ENCODE measurements at regions not wholly inside any gene's neighbourhood (a gene's known extent, or its start where the extent isn't known, plus 50 kb on each side); places are given as distances from the start of the nearest gene placed in this dataset.

GRCh38 chr10:105949721-105950120, 1214.8 kb downstream of the SORCS1 start:
- Histone ChIP-seq H3K4me2 (ENCODE audit: insufficient read depth, low read length) (no peak overlapping the region), H3K9ac (replicated peaks; ENCODE audit: extremely low read depth, insufficient read depth, low read length) (no peak overlapping the region), H3K9me1 (replicated peaks; ENCODE audit: control insufficient read depth, extremely low read depth, insufficient read depth, low read length) (no peaks in the 10 kb centered on the region), H3K9me3 (replicated peaks; ENCODE audit: control insufficient read depth, insufficient read depth, low read length) (peaks cover 2% of the 10 kb centered on the region), H3K79me2 (ENCODE audit: control insufficient read depth, insufficient read depth, low read length) (no peaks in the 10 kb centered on the region), H2AFZ (ENCODE audit: low read depth, low read length) (no peak overlapping the region), H3K4me3 (replicated peaks in 1 of 3; ENCODE audit: insufficient read depth in 1 of 3, low read depth in 1 of 3, low read length in 3 of 3) (no peak overlapping the region), H3K27ac (ENCODE audit: insufficient read depth, low read depth, low read length) (no peak overlapping the region), H3K27me3 (ENCODE audit: control insufficient read depth in 2 of 2, insufficient read depth in 2 of 2, low read length in 2 of 2) (no peaks in the 10 kb centered on the region), H4K20me1 (replicated peaks; ENCODE audit: control insufficient read depth, extremely low read depth, insufficient read depth, low read length) (no peaks in the 10 kb centered on the region), H3K36me3 (ENCODE audit: control insufficient read depth in 2 of 2, extremely low read depth in 1 of 2, insufficient read depth in 2 of 2, low read length in 2 of 2) (no peaks in the 10 kb centered on the region), H3K4me1 (ENCODE audit: control insufficient read depth, extremely low read depth, insufficient read depth, low read length) (no peaks in the 10 kb centered on the region)
- intact Hi-C loops (cut with micrococcal nuclease) (no loop called here), dilution Hi-C loops (cut with MboI; ENCODE audit: extremely low pct_ligation_motif_present, low sequenced_read_pairs) (no loop called here)
- DNase-seq (ENCODE audit: low read depth, low spot score) (no peak), FAIRE-seq (no peak)
- no TSS peak for BruUV-seq (replicated peaks)
- no peak for TF ChIP-seq MYC (IDR thresholded peaks at IDR 0.05; ENCODE audit: low read depth, low read length)
- no peak for TF ChIP-seq CTCF (IDR thresholded peaks at IDR 0.05; ENCODE audit: extremely low read depth in 1 of 2, insufficient read depth in 1 of 2, low read depth in 1 of 2, low read length in 2 of 2)
- no peak for TF ChIP-seq FOS (IDR thresholded peaks at IDR 0.05; ENCODE audit: borderline replicate concordance, insufficient read depth, low read length)
- no peak for TF ChIP-seq POLR2A (IDR thresholded peaks at IDR 0.05; ENCODE audit: low read depth, low read length)
- no peak for TF ChIP-seq POLR2AphosphoS5 (IDR thresholded peaks at IDR 0.05; ENCODE audit: insufficient read depth, low read depth, low read length)
- no peak for TF ChIP-seq EZH2 (IDR thresholded peaks at IDR 0.05; ENCODE audit: borderline replicate concordance, low read depth, low read length, severe bottlenecking)
- TF ChIP-seq, protein P1, sequence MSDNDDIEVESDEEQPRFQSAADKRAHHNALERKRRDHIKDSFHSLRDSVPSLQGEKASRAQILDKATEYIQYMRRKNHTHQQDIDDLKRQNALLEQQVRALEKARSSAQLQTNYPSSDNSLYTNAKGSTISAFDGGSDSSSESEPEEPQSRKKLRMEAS (IDR thresholded peaks at IDR 0.05; ENCODE audit: insufficient read depth, insufficient read length) = no peak
- no peak for TF ChIP-seq GATA2 (IDR thresholded peaks at IDR 0.05; ENCODE audit: insufficient read depth, insufficient read length, low read depth, low read length)
- no peak for TF ChIP-seq JUN (IDR thresholded peaks at IDR 0.05; ENCODE audit: borderline replicate concordance, insufficient read depth, insufficient read length, low read depth)
- ChIA-PET POLR2A (no interaction called here), CTCF (no interaction called here)

Measured in endothelial cell of umbilical vein (primary cell).